HG02571 (cell line): ENCODE measurements at regions not wholly inside any gene's neighbourhood (a gene's known extent, or its start where the extent isn't known, plus 50 kb on each side); places are given as distances from the start of the nearest gene placed in this dataset.

Experiments used
- ATAC-seq: cut with Tn5 transposase; IDR thresholded peaks from one replicate; pipeline ENCODE4 v1.9.1; 2021; ENCODE audit warnings: mild to moderate bottlenecking, moderate library complexity; ENCODE audit not compliant: unreplicated experiment

DNA sequence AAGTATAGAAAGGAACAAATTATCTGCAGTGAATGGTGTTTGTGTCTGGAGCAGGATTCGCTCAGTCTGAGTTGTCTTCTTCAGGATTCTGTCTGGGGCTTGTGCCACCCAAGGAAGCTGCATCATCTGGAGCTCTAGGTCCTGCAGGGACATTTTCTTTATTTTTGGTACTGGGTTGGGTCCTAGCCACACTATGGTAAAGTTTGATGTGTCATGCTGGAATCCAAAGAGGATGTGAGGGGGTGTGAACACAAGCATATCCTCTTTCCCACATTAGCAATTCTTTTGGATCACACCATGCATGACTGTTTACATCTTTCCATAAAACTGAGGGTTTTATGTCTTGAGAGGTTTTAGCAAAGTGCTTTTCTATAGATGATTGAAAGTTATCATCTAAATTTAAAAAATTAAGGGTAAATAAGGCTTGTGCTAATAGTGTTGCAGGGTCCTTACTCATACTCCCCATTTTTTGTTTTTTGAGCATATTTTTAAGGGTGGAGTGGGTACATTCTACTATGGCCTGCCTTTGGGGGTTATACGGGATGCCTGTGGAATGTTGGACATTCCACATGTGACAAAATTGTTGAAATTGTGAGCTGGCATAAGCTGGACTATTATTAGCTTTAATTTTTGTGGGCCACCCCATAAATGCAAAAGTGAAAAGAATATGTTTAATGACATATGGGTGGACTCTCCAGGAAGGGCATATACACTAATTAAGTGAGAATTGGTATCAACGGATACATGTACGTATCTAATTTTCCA, 152.0 kb upstream of the HMCN1 start:
- ATAC-seq, result no peak

DNA sequence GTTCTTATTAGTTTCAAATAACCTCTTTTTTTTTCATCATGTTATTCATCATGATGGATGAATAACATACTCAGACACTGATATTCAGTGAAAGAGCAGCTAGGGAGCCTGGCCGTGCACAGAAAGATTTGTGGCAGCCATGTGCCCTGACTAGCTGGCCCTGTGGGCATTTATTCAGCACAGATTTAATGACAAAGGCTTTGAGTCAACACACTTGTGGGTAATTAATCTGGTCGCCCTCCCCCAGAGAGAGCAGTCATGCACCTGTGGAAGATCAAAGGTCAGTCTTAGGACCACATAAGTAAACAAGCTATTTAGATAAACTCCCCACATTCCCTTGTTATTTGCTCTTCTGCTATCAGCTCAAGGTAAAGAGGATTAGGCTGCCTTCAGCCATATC, 153.2 kb upstream of the HMCN1 start:
- ATAC-seq, result no peak

DNA sequence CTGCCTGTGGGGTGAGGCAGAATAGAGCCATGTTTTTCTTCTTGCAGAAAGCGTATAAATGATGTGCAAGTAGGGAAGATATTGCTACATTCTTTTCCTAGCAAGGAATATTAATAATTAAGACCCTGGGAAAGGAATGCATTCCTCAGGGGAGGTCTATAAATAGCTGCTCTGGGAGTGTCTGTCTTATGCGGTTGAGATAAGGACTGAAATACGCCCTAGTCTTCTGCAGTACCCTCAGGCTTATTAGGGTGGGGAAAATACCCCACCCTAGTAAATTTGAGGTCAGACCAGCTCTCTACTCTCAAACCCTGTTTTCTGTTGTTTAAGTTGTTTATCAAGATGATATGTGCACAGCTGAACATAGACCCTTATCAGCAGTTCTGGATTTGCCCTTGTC, 155.9 kb upstream of the HMCN1 start:
- no peak for ATAC-seq

DNA sequence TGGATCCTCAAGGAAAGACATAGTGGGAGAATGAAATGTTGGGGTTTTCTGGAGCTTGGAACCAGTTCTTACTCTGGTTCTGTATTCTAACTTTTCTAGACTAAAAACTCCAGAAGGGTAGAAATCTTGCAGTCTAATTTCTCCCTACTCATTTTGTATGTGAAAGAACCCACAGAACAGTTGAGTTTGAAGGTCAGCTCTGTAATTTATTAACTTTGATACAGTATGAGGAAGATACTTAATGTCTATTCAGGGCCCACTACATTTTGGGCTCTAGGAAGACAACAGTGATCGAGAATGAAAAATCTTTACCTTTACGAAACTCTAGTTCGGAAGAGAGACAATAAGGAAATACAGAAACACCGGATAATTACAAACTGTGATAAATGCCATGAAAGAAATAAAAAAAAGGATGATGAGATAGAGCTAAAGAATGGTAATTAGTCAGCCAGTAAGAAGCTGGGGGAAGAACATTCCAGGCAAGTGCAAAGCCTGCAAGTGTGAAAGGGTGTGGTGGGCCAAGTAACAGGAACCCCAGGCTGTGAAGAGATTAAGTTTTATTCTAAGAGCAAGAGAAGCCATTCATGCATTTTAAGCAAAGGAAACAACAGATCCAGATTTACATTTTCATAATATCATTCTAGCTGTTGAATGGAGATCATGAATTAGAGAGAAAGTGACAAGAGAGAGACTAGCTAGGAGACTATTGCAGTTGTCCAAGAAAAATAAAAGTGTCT, 159.9 kb upstream of the HMCN1 start:
- no peak for ATAC-seq

DNA sequence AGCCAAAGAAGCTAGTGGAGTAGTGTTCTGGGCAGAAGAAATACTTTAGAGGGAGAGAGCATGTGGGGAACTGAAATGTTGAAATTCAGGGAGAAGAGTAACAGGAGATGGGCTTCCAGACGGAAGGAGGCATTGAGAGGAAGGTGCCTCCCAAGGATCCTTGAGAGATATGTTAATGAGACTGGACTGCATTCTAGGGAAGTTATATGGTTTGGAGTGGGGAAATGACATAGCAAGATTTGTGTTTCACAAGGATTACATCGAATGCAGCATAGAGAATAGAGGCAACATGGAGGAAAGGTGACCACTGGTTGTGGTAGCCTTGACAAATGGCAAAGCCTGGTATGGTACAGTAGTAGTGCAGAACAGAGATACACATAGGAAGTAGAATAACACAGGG, 160.5 kb upstream of the HMCN1 start:
- ATAC-seq, result no peak

DNA sequence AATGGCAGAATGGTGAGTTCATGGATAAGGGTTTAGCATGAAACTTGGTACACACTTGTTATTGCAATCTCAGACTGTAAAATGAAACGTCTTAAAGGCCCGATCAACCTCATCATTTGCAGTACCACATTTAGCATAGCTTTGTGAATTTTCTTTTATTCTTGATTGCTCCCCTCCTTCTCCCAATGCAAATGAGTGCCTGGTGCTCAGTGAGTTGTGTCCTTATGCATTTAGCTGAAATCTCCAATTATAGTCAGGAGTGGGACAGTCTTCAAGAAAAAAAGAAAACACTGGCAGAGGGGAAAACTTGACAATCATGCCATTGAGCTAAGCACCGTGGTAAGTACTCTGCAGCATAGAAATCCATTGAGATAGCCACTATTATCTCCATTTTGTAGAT, 161.0 kb upstream of the HMCN1 start:
- no peak for ATAC-seq

DNA sequence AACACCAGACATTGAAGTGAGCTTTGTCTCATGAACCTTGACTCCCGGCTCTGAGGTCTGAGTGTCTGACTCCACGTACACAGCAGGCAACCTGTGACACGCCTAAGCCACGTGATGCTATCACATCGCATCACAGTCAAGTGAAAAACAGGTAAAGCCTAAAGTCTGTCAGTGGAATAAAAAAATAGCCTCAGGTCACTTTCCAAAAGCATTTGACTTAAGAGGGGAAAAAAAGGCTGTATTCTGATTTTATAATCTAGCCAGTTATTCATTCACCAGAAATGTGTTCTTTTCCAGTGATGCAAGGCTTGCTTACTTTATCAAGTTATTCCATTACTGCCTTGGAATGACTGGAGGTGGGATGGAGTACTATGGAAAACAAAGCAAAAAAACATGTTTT, 163.2 kb upstream of the HMCN1 start:
- ATAC-seq, result no peak

DNA sequence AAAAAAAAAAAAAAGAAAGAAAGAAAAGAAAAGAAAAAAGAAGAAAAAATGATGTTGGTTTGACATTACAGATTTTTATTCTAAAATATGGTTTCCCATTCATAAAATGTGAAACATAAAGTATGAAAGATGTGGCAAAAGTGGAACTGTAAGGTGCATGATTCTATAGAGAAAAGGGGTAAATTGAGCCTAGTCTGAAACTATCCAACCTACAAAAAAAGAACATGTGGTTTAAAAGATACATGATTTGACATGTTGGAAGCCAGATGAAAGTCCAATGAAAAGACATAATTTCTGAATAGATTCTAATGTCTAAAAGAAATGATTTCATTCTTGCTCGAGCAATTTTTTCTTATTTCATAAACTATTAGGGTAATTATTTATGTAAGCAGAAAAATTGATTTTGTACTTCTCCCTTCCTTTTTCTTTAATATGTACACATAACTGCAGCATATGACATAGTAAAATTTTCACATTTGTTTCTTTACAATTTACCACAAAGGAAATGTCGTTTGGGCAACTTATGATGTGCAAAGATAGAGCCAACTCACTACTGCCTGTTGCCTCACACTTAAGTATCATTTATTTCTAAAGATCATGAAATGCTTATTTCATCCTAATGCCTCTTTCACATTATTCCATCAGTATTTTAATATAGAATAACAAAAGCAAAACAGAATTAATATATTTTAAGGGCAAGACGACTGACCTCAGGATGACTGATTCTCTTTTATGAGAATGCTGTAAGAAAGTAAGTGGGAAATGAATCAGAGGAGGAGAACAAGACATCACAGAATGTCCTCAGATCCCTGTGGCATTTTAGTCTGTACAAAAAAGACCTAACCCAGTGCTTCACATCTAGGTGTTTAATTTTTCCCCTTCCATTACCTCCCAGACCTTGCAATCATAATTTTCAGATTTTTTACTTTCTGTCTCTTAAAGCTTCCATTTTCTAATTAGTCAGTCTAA, 165.8 kb upstream of the HMCN1 start:
- no peak for ATAC-seq

DNA sequence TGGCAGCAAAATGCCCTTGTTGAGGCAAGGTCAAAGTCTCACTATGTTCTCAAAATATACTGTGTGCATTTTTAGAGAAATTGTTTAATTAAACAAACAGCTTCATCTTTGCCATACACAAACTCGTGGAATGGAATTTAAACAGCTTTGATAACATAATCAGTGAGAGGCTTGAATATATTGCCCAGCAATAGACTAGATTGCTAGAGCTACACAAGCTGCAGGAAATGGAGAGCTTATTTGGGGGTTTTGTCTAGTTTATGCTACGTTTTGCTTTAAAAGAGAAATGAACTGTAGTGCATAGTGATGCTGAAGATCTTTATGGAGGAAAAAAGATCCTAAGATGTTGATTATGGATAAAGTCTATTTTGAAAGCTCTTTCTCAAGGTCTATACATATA, 166.8 kb upstream of the HMCN1 start:
- no peak for ATAC-seq

DNA sequence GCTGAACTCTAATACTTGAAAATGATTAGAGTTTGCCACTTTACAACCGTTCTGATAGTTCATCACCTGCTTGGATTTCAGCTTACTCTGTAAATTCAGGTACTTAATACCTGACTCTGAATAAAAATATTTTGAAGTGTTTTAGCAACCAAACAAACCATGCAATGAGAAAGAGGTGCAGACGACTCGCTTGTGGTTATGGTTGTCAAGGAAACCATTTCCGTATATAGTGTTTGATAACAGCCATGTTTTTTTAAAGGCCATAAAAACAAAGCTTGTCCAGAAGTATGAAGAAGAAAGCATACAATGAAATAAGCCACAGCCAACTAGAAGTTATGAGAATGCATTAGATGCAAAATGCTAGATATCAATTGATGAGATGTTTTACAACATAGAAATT, 167.2 kb upstream of the HMCN1 start:
- ATAC-seq, result no peak

DNA sequence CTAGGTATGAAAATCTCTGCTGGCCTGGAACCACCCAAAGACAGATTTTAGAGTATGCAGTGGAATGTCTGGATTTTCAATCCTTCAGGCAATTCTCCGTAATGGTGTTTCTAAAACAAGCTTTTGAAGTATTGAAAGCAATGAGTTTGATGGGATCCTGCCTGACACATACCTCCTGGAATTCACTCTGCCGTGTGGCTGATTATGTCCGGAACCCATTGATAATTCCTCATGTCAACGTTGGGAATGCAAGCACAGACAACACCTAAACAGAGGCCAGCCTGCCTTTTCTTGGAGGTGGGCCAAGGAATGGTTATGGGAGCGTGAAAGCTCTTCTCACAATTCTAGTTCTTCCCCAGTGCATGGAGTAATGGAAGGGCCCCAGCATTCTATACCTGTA, 168.9 kb upstream of the HMCN1 start:
- no peak for ATAC-seq

DNA sequence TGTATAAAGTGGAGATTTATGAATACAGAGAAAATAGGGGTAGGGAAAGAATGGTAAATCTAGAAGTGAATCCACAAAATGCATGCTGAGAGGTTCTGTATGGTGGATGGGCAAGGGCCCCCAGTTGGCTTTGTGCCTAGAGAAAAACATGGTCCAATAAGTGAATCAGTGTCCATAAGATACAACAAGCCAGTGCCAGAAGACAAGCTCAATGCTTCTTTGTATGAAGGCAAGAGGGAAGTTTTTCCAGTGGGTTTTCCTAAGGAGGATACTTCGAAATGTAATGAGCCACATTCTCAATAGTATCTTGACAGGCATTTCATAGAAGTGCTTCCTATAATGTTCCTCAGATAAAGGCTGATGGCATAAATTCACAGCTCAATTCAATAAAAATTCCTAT, 169.4 kb upstream of the HMCN1 start:
- no peak for ATAC-seq

DNA sequence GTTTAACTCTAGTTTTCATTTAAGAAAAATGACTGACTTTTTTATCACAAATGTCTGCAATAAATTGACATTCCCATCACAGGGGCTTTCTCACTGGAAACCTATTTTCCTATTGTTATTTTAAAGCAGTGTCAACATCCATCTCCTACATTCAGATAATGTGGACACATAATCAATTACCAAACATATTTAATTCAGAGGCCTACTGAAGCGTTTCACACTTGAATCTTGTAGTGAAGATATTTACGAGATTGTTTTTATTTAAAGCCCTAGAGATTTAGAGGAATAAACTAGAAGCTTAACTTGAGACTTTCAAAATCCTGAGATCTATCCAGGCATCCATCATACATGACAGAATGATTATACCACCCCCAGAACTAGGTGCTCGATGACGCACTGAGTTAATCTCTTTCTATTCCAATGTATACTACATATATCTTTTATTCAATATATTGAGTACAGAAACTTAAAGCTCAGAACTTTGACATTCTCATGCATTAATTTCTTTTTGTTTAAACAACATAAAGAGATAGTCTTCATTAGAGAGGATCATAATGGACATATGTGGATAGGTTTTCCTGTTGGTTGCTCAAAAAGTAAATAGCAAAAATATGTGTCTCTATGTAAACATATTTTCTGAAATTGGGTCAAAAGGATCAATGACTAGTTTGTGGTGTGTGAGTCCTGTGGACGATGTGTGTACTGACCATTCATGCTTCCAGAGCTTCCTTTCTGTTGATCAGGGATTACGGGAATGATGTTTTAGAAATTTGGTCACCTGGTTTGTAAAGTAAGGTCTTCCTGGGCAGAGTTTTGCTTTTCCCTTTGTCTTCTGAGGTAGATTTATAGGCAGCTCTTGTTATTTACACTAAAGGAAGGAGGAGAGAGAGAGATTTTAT, 171.5 kb upstream of the HMCN1 start:
- ATAC-seq, result no peak

DNA sequence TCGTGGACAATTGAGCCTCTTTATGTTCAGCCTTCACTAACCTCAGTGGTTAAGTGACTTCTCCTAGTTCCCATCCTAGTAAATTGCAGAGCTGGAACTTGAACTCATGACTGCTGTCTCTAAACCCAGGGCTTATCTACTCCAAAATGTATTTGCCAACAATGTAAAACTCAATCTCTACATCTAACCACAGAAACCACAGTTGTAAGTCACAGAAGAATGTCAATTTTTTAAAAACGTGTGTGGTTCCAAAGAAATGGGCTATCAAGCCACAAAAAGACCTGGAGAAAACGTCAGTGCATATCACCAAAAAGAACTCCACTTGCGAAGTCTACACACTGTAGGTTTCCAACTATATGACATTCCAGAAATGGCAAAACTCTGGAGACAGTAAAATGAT, 172.6 kb upstream of the HMCN1 start:
- no peak for ATAC-seq

DNA sequence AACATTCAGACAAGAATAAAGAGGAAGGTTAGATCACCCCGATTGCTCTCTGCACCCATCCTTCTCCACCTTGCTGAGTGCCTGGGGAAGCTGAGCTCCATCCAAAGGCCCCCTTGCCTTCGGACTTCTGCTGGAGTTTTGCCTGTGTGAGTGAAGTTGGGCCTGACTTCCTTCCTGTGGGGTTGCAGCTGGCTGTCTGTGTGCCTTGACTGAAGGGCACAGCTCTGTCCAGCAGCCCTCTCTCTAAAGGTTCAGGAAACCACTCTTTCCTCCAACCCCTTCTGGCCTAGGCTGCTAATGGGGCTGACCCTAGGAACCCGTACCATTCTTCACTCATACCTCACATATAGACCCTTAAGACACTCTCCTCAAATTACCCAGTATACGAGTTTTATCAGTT, 173.4 kb upstream of the HMCN1 start:
- ATAC-seq, result no peak

DNA sequence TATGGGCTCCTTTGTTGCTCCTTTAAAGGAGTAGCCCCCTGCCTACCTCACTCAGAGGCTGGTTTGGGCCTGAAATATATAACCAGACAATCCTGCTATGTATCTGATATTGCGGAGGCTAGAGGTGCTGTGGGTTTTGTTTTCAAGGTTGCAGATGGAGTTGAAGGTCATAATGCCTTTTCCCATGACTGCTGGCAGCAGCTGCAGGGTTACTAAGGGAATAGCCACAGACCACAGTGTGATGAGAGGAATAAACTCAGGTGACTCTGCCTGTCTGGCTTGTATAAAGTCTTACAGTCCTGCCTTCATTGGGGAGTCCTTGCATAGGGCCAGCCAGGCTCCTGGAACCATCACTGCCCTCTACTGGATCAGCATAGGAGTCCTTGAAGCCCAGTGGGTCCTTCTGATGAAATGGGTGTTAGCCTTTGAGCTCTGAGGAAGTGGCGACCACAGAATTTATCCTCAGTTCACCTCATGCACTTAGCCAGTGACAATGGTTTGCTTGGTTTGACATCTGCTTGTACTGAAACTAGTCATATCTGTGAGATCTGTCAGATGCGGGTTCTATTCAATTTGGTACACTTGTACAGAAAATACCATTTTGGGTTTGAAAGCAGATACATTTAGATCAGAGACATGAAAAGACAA, 174.4 kb upstream of the HMCN1 start:
- ATAC-seq, result peak; percentile 95

DNA sequence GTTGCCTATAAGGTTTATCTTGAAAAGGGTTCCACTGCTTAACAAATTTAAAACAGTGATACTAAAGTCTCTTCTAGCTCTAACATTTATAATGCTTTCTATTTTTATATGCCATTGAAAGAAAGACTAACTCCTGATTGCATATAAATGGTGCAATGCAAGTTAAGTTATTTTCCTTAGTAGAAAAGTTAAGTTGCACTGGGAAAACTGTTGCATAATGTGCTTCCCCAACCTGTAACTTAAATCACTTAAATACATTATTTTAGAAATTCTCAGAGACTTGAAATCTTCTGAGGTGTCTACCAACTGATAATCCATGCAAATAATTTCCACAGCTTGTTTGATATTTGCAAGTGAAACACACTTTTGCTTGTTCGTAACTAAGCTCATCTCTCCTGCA, 175.0 kb upstream of the HMCN1 start:
- no peak for ATAC-seq

DNA sequence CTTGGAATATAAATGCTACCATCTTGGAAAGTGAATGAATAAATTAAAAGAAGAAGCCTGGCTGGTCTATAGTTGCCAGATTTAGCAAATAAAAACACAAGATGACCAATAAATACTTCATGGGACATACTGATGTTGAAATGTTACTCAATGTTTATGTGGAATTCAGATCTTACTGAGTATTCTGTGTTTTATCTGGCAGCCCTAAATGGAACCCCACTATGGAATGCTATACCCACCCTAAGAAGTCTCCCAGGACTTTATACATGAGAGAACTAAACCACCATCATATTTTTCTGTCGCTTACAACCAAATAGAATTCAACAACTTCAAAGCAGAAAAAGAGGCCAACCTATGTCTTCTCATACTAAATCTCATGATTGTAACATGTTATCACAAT, 177.6 kb upstream of the HMCN1 start:
- ATAC-seq, result no peak

DNA sequence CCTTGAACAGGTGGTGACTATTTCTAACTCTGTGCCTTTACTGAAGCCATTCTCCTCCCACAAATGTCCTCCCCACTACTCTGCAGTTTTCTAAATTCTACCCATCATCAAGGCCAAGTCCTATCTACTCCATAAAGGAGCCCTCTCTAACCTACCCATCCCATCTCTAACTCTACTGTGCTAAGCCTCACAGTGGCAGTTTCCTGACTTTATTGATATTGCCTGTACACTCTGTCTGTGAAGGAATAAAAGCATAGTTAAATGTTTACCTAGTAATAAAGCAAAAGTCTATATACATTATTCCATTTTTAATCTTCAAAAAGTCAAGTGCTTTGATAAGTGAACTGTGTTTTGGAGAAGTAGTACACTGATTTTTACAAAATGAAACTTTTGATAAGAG, 178.4 kb upstream of the HMCN1 start:
- no peak for ATAC-seq

DNA sequence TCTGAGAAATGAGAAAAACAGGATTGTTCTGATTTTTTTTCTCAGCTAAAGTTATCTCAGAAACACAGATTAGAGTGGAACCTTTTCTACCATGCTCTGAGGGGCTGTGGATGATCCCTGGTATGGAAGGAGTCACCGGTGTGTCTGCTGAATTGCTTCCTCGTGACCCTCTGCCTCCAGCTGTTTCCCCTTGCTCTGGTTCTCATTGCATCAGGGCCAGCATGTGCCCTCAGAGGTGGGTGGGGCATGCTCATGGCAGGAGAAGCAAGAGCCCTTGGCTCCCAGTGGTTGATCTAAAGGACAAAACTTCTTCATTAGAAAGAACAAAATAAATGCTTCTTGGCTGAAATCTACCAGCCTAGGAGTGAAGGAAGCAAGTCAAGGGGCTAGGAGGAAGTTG, 183.2 kb upstream of the HMCN1 start:
- no peak for ATAC-seq
